ENCODE measurements at regions not wholly inside any gene's neighbourhood (a gene's known extent, or its start where the extent isn't known, plus 50 kb on each side); places are given as distances from the start of the nearest gene placed in this dataset.

DNA sequence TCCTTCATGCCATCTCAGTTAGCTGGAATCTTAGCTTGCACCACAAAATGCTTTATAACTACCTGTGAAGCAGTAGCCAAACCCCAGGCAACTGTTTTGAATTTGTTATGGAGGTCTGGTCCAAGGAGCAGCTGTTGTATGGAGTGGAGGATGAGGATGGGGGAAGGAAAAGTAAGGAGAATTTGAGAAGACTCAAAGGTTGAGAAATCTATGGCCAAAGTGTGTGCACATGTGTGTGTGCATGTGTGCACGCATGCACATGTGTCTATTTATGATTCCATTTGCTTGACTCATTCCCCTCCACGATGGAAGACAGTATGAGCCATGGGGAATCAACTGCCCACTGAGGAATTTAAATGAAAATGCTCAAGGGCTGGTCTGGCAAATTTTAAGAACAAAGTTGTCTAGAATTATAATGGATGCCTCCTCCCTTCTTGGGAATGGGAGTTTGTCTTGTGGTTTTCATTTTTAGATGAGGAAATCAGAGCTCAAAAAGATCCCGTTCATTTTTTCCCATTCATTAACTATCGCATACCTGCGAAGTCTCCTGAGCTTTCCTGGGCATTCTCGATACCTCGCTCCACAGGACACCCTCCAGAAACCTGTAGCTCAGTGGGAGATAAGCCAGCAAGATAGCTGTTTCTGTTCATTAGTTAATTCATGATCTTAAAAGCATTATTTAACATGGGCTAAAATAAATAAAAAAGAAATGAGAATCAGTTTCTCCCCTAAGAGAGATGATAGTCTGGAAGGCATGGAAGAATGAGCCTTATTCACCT lies 152.3 kb upstream of the NEDD9 start:
- peak; percentile 56 for DNase-seq (ENCODE audit: low read depth)
- TF ChIP-seq, protein P1, sequence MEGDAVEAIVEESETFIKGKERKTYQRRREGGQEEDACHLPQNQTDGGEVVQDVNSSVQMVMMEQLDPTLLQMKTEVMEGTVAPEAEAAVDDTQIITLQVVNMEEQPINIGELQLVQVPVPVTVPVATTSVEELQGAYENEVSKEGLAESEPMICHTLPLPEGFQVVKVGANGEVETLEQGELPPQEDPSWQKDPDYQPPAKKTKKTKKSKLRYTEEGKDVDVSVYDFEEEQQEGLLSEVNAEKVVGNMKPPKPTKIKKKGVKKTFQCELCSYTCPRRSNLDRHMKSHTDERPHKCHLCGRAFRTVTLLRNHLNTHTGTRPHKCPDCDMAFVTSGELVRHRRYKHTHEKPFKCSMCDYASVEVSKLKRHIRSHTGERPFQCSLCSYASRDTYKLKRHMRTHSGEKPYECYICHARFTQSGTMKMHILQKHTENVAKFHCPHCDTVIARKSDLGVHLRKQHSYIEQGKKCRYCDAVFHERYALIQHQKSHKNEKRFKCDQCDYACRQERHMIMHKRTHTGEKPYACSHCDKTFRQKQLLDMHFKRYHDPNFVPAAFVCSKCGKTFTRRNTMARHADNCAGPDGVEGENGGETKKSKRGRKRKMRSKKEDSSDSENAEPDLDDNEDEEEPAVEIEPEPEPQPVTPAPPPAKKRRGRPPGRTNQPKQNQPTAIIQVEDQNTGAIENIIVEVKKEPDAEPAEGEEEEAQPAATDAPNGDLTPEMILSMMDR (IDR thresholded peaks at IDR 0.05; ENCODE audit: insufficient read depth, low read depth, low read length), result no peak
- Histone ChIP-seq H3K27me3 (ENCODE audit: control insufficient read depth, insufficient read depth, low read length) (no peaks in the 10 kb centered on the region; the same call in 1 of the 2 replicates), H3K36me3 (ENCODE audit: control insufficient read depth, insufficient read depth, low read length) (no peaks in the 10 kb centered on the region), H3K4me3 (ENCODE audit: low read depth, low read length) (no peak overlapping the region)
- CTCF ChIA-PET, result interaction anchor here (0.7 to 1.7 kb wide), 5 partner anchors 10 to 198 kb away, joined by 3 to 4 read pairs (median 3); no protein-coding TSS in a partner anchor
- POLR2A ChIA-PET, result interaction anchor here (0.9 kb wide), 1 partner anchor 9 kb away, joined by 3 read pairs; no protein-coding TSS in a partner anchor

DNA sequence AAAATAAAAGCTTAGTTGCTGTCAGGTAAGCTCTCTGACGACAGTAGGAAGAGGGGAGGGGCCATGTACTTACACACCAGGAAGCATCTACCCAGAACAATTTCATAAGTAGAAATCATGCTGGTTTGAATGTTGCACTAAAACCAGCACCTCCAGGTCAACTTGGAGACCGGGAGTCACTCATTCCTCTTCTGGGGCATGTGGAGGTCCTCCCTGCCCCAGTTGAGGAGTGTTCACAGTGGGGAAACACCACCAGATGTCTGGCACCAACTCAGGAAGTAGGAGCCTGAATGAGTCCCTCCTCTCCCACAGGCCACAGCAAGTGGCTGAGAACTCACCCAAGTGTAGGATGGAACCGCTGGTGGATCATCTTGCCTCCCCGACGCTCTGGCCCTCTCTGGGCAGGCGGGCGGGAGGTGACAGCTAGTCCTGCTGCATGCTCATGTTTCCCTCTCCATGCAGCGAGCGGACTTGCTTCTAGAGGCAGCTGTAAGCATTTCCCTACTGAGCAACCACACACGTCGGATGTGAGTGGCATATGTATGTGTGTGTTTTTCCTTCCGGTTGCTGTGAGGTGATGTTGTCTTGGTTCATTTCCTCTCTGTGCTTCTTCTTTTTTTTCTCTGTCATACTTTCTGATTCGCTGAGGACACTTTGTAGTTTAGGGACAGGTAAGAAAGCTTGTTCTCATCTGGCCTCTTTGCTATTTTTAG lies 149.5 kb upstream of the NEDD9 start:
- Histone ChIP-seq H3K4me3 (ENCODE audit: low read depth, low read length) (no peak overlapping the region), H3K27me3 (ENCODE audit: control insufficient read depth, insufficient read depth, low read length) (no peaks in the 10 kb centered on the region; the same call in 1 of the 2 replicates), H3K36me3 (ENCODE audit: control insufficient read depth, insufficient read depth, low read length) (no peaks in the 10 kb centered on the region)
- ChIA-PET CTCF (interaction anchor here (1.0 kb wide), 1 partner anchor 40 kb away, joined by 3 read pairs; no protein-coding TSS in a partner anchor), POLR2A (interaction anchor here (0.6 kb wide), 1 partner anchor 149 kb away, joined by 3 read pairs; the partner anchor contains the start of gene NEDD9)
- no peak for DNase-seq (ENCODE audit: low read depth)
- TF ChIP-seq, protein P1 (IDR thresholded peaks at IDR 0.05; ENCODE audit: insufficient read depth, low read depth, low read length), result no peak

DNA sequence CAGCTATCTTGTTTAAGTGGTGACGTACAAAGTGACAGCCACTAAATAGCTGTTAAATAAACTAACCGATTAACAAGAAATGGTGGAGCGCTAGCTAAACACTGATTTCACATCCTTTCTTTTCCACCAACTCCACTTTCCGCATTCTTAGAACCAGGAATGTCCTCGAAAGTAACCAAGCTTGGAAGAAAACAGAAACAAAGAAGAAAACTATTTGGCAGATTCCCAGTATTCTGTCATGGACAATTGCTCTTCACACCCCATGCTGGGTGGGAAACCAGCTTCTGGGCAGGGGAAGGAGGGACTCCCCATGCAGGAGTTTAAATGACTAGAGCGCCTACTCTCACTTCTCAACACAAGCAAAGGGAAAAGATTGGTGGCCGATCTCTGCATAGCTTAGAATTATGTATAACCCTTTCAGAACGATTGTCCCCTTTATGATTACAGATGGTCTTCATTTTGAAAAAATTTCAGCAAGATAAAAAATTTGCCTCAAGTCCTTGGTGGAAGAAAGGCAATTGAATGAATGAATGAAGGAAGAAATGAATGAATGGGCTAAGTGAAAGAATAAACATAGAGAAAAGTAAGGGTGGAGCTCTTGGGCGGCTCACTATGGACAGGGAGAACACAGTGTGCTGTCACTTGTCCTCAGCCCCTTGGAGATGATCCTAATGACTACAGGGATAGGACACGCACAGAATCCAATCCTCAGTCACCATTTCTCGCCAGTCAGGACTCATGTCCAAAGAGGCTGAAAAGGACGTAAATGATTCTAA lies 148.7 kb upstream of the NEDD9 start:
- ChIA-PET CTCF (interaction anchor here (0.7 to 1.4 kb wide), 3 partner anchors 10 to 52 kb away, joined by 3 read pairs; no protein-coding TSS in a partner anchor), POLR2A (interaction anchor here (0.6 to 0.7 kb wide), 2 partner anchors 52 to 182 kb away, joined by 3 read pairs; no protein-coding TSS in a partner anchor)
- Histone ChIP-seq H3K36me3 (ENCODE audit: control insufficient read depth, insufficient read depth, low read length) (no peaks in the 10 kb centered on the region), H3K4me3 (ENCODE audit: low read depth, low read length) (no peak overlapping the region), H3K27me3 (ENCODE audit: control insufficient read depth, insufficient read depth, low read length) (no peaks in the 10 kb centered on the region; the same call in 1 of the 2 replicates)
- no peak for DNase-seq (ENCODE audit: low read depth)
- TF ChIP-seq, protein P1 (IDR thresholded peaks at IDR 0.05; ENCODE audit: insufficient read depth, low read depth, low read length), result no peak

DNA sequence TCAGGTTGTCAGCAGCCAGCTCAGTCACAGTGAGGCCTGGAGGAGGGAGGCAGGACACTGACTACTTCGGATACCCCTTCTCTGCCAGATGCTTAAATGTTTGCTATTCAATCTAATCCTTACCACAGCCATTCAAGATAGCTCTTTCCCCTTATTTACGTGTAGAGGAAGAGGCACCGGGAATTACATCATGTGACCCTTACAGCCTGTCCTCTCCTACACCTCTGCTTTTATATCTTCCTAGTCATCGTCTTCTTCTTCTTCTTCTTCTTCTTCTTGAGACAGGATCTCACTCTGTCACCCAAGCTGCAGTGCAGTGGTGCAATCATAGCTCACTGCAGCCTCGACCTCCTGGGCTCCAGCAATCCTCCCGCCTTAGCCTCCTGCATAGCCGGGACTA lies 148.1 kb upstream of the NEDD9 start:
- DNase-seq (ENCODE audit: low read depth), result no peak
- ChIA-PET CTCF (interaction anchor here (0.7 to 1.4 kb wide), 2 partner anchors 10 to 53 kb away, joined by 3 read pairs; no protein-coding TSS in a partner anchor), POLR2A (interaction anchor here (0.7 kb wide), 1 partner anchor 182 kb away, joined by 3 read pairs; no protein-coding TSS in a partner anchor)
- no peaks in the 10 kb centered on the region for H3K36me3 ChIP-seq (ENCODE audit: control insufficient read depth, insufficient read depth, low read length)
- no peaks in the 10 kb centered on the region; the same call in 1 of the 2 replicates for H3K27me3 ChIP-seq (ENCODE audit: control insufficient read depth, insufficient read depth, low read length)
- H3K4me3 ChIP-seq (ENCODE audit: low read depth, low read length), result no peak overlapping the region
- TF ChIP-seq, protein P1 (IDR thresholded peaks at IDR 0.05; ENCODE audit: insufficient read depth, low read depth, low read length), result no peak
